HEK293 (cell line): ENCODE measurements at regions not wholly inside any gene's neighbourhood (a gene's known extent, or its start where the extent isn't known, plus 50 kb on each side); places are given as distances from the start of the nearest gene placed in this dataset.

ENCODE experiments used
- CTCF ChIA-PET: fragments of 350-600 bp; formaldehyde crosslinking; extraction: SDS; loops from one replicate; lab custom pipeline; 2021; ENCODE audit warnings: antibody characterized with exemption; lab: Yijun Ruan, JAX
- POLR2A ChIA-PET: fragments of 300-600 bp; formaldehyde crosslinking; extraction: SDS; loops from one replicate; lab custom pipeline; 2020; ENCODE audit warnings: antibody characterized with exemption, inconsistent platforms; lab: Yijun Ruan, JAX
- H3K27ac ChIP-seq: fragments of 200-500 bp; sonication (Bioruptor generic); 2 replicates; pipeline ENCODE4 v1.5.1; 2014; ENCODE audit warnings: low read depth, low read length, control low read depth, inconsistent platforms; ENCODE audit errors: extremely low read depth
- H3K36me3 ChIP-seq, 2 experiments: fragments of 200-500 bp in 1 of 2; sonication (Bioruptor generic) in 1 of 2; 1 replicate in 1 of 2; 2 replicates in 1 of 2; pipeline ENCODE4 v1.5.1; 2014 to 2017; ENCODE audit warnings: inconsistent platforms in 2 of 2, low read length in 2 of 2; ENCODE audit not compliant: control insufficient read depth in 2 of 2, insufficient read depth in 1 of 2
- H3K4me1 ChIP-seq: fragments of 200-500 bp; sonication (Bioruptor generic); 2 replicates; pipeline ENCODE4 v1.5.1; 2014; ENCODE audit warnings: mild to moderate bottlenecking, low read length, inconsistent platforms; ENCODE audit not compliant: control insufficient read depth, insufficient read depth
- H3K4me3 ChIP-seq: 2 replicates; pipeline ENCODE4 v1.5.1; 2011; ENCODE audit warnings: low read depth, mild to moderate bottlenecking, control low read depth, low read length, moderate library complexity
- H3K9me3 ChIP-seq: fragments of 200-500 bp; sonication (Bioruptor generic); 2 replicates; pipeline ENCODE4 v1.5.1; 2014; ENCODE audit warnings: low read depth, low read length, inconsistent platforms; ENCODE audit not compliant: control insufficient read depth, insufficient read depth
- BCL11B ChIP-seq: fragments of 450-650 bp; formaldehyde crosslinking; IDR thresholded peaks from 2 replicates; pipeline ENCODE4 v1.5.1; 2016; ENCODE audit warnings: low read depth, missing biosample characterization, missing genetic modification characterization
- REST ChIP-seq: fragments of 450-650 bp; formaldehyde crosslinking; IDR thresholded peaks from 2 replicates; pipeline ENCODE4 v1.5.1; 2016; ENCODE audit warnings: missing biosample characterization, missing genetic modification characterization
- ZBTB1 ChIP-seq: fragments of 450-650 bp; formaldehyde crosslinking; IDR thresholded peaks from 2 replicates; pipeline ENCODE4 v1.5.1; 2016; ENCODE audit warnings: missing biosample characterization, missing genetic modification characterization
- ZBTB10 ChIP-seq: fragments of 450-650 bp; formaldehyde crosslinking; IDR thresholded peaks from 2 replicates; pipeline ENCODE4 v1.5.1; 2016; ENCODE audit warnings: missing biosample characterization, missing genetic modification characterization
- ZFP41 ChIP-seq: fragments of 450-650 bp; formaldehyde crosslinking; IDR thresholded peaks from 2 replicates; pipeline ENCODE4 v1.5.1; 2016; ENCODE audit warnings: missing biosample characterization, missing genetic modification characterization, borderline replicate concordance
- ZNF133 ChIP-seq: fragments of 450-650 bp; formaldehyde crosslinking; IDR thresholded peaks from 2 replicates; pipeline ENCODE4 v1.5.1; 2016; ENCODE audit warnings: missing biosample characterization, missing genetic modification characterization
- ZNF169 ChIP-seq: fragments of 450-650 bp; formaldehyde crosslinking; IDR thresholded peaks from 2 replicates; pipeline ENCODE4 v1.5.1; 2016; ENCODE audit warnings: missing biosample characterization, missing genetic modification characterization
- ZNF175 ChIP-seq: fragments of 450-650 bp; formaldehyde crosslinking; IDR thresholded peaks from 2 replicates; pipeline ENCODE4 v1.5.1; 2016; ENCODE audit warnings: missing biosample characterization, missing genetic modification characterization
- ZNF341 ChIP-seq: fragments of 450-650 bp; formaldehyde crosslinking; IDR thresholded peaks from 2 replicates; pipeline ENCODE4; 2016; ENCODE audit warnings: low read depth, missing biosample characterization, missing genetic modification characterization
- ZNF366 ChIP-seq: fragments of 450-650 bp; formaldehyde crosslinking; conservative IDR thresholded peaks from 2 replicates; pipeline ENCODE4 v1.5.1; 2016; ENCODE audit warnings: missing biosample characterization, missing genetic modification characterization
- ZNF473 ChIP-seq: fragments of 450-650 bp; formaldehyde crosslinking; IDR thresholded peaks from 2 replicates; pipeline ENCODE4 v1.5.1; 2017; ENCODE audit warnings: missing biosample characterization, missing genetic modification characterization
- ZNF513 ChIP-seq: fragments of 450-650 bp; IDR thresholded peaks from 2 replicates; pipeline ENCODE4 v1.5.1; 2018; ENCODE audit warnings: missing biosample characterization, missing genetic modification characterization
- ZNF560 ChIP-seq: fragments of 450-650 bp; formaldehyde crosslinking; IDR thresholded peaks from 2 replicates; pipeline ENCODE4 v1.5.1; 2017; ENCODE audit warnings: missing biosample characterization, missing genetic modification characterization, borderline replicate concordance
- ZNF585B ChIP-seq: fragments of 450-650 bp; formaldehyde crosslinking; IDR thresholded peaks from 2 replicates; pipeline ENCODE4 v1.5.1; 2016; ENCODE audit warnings: missing biosample characterization, missing genetic modification characterization
- ZNF621 ChIP-seq: fragments of 450-650 bp; formaldehyde crosslinking; IDR thresholded peaks from 2 replicates; pipeline ENCODE4 v1.5.1; 2017; ENCODE audit warnings: missing biosample characterization, missing genetic modification characterization
- ZNF626 ChIP-seq: fragments of 450-650 bp; sonication (Bioruptor Pico); formaldehyde crosslinking; IDR thresholded peaks from 2 replicates; pipeline ENCODE4 v1.5.1; 2018; ENCODE audit warnings: missing biosample characterization, missing genetic modification characterization, inconsistent platforms
- ZSCAN16 ChIP-seq: fragments of 450-650 bp; formaldehyde crosslinking; IDR thresholded peaks from 2 replicates; pipeline ENCODE4 v1.5.1; 2016; ENCODE audit warnings: missing biosample characterization, missing genetic modification characterization

GRCh38 chr7:45394117-45394708 lies 180.0 kb upstream of the ADCY1 start:
- no peak for TF ChIP-seq ZFP41
- no peak for TF ChIP-seq ZBTB10 (tag by site-specific recombination)
- TF ChIP-seq ZNF585B: no peak
- TF ChIP-seq REST: no peak
- TF ChIP-seq ZNF473 (tag by site-specific recombination): no peak
- TF ChIP-seq BCL11B (tag by site-specific recombination): no peak
- TF ChIP-seq ZNF366: no peak
- TF ChIP-seq ZNF626 (tag by site-specific recombination): no peak
- no peak for TF ChIP-seq ZBTB1 (tag by site-specific recombination)
- TF ChIP-seq ZNF341 (tag by site-specific recombination): no peak
- TF ChIP-seq ZNF175 (tag by site-specific recombination): no peak
- TF ChIP-seq ZSCAN16 (tag by site-specific recombination): no peak
- TF ChIP-seq ZNF169 (tag by site-specific recombination): no peak
- TF ChIP-seq ZNF621 (tag by site-specific recombination): no peak
- no peak for TF ChIP-seq ZNF133 (tag by site-specific recombination)
- TF ChIP-seq ZNF513 (tag by site-specific recombination): no peak
- no peak for TF ChIP-seq ZNF560

GRCh38 chr7:45399069-45399468 lies 175.1 kb upstream of the ADCY1 start:
- POLR2A ChIA-PET: no interaction called here
- Histone ChIP-seq H3K27ac (no peak overlapping the region), H3K4me3 (no peak overlapping the region), H3K9me3 (no peaks in the 10 kb centered on the region), H3K36me3 (no peaks in the 10 kb centered on the region), H3K4me1 (no peaks in the 10 kb centered on the region)
- CTCF ChIA-PET: no interaction called here
- TF ChIP-seq ZNF341 (tag by site-specific recombination): no peak

More at GRCh38 chr7:45394117-45394708, 180.0 kb upstream of the ADCY1 start:
- no peaks in the 10 kb centered on the region for H3K9me3 ChIP-seq
- H3K27ac ChIP-seq: no peak overlapping the region
- no peaks in the 10 kb centered on the region for H3K4me1 ChIP-seq
- ChIA-PET POLR2A (no interaction called here), CTCF (no interaction called here)
- H3K4me3 ChIP-seq: no peak overlapping the region
- H3K36me3 ChIP-seq: no peaks in the 10 kb centered on the region
